ENCODE measurements at regions not wholly inside any gene's neighbourhood (a gene's known extent, or its start where the extent isn't known, plus 50 kb on each side); places are given as distances from the start of the nearest gene placed in this dataset.

- H3K27ac ChIP-seq (ENCODE audit: extremely low read depth, low read depth, low read length), result no peak overlapping the region
- H3K4me2 ChIP-seq (ENCODE audit: insufficient read depth, low read length), result no peak overlapping the region
- no peaks in the 10 kb centered on the region for H3K9me1 ChIP-seq (ENCODE audit: control insufficient read depth, insufficient read depth, low read length)
- in situ Hi-C loops (cut with MboI) (no loop called here), intact Hi-C loops (cut with micrococcal nuclease) (no loop called here)
- H3K79me2 ChIP-seq (ENCODE audit: control insufficient read depth, insufficient read depth, low read length), result no peaks in the 10 kb centered on the region
- ATAC-seq (no peak), FAIRE-seq (no peak), DNase-seq (ENCODE audit: extremely low read depth in 1 of 4, low spot score in 3 of 4) (no peak)
- H3K9me3 ChIP-seq (replicated peaks; ENCODE audit: control insufficient read depth, insufficient read depth, low read depth, low read length), result no peaks in the 10 kb centered on the region
- H3K4me3 ChIP-seq, result no peak overlapping the region
- no TSS peak for BruUV-seq (replicated peaks)
- H3K9ac ChIP-seq (ENCODE audit: insufficient read depth in 1 of 2, low read depth in 2 of 2, low read length in 2 of 2), result no peak overlapping the region
- H3K27me3 ChIP-seq (ENCODE audit: control insufficient read depth in 2 of 2, insufficient read depth in 2 of 2, low read length in 2 of 2), result no peaks in the 10 kb centered on the region
- no peaks in the 10 kb centered on the region for H3K4me1 ChIP-seq (replicated peaks in 1 of 2; ENCODE audit: control insufficient read depth in 2 of 2, insufficient read depth in 2 of 2, low read length in 2 of 2)
- no peaks in the 10 kb centered on the region for H3K36me3 ChIP-seq (ENCODE audit: control insufficient read depth, insufficient read depth, low read length)
- ChIA-PET POLR2A (no interaction called here), CTCF (ENCODE audit: low intra/inter-chr PET ratio) (no interaction called here)
- no peak overlapping the region for H2AFZ ChIP-seq (ENCODE audit: low read depth, low read length)
- H4K20me1 ChIP-seq (replicated peaks; ENCODE audit: control insufficient read depth, insufficient read depth, low read length), result no peaks in the 10 kb centered on the region
- WGBS (ENCODE audit: insufficient coverage, low coverage, missing lambda C conversion rate), result 0% methylated on average over 6 of the region's 6 CpGs
- TF ChIP-seq ZFP30 (CRISPR knock-in tag; IDR thresholded peaks at IDR 0.05; ENCODE audit: borderline replicate concordance), result no peak
- TF ChIP-seq CBX1 (IDR thresholded peaks at IDR 0.05; ENCODE audit: low read depth), result no peak
- no peak for TF ChIP-seq E2F5 (CRISPR knock-in tag; IDR thresholded peaks at IDR 0.05)
- TF ChIP-seq ZNF551 (CRISPR knock-in tag; IDR thresholded peaks at IDR 0.05), result no peak
- TF ChIP-seq GTF3C2 (IDR thresholded peaks at IDR 0.05; ENCODE audit: borderline replicate concordance, extremely low read depth, insufficient read length), result no peak
- TF ChIP-seq SIRT6 (IDR thresholded peaks at IDR 0.05; ENCODE audit: low read depth, low read length), result no peak
- TF ChIP-seq FIP1L1 (IDR thresholded peaks at IDR 0.05; ENCODE audit: low read depth, low read length, poor library complexity, severe bottlenecking), result no peak
- TF ChIP-seq ZNF780A (CRISPR knock-in tag; IDR thresholded peaks at IDR 0.05), result no peak
- no peak for TF ChIP-seq CHD2 (IDR thresholded peaks at IDR 0.05; ENCODE audit: low read depth, low read length)
- no peak for TF ChIP-seq MTA3 (IDR thresholded peaks at IDR 0.05; ENCODE audit: borderline replicate concordance)
- TF ChIP-seq POLR3G (IDR thresholded peaks at IDR 0.05; ENCODE audit: extremely low read depth, insufficient read length, insufficient replicate concordance), result no peak
- no peak for TF ChIP-seq ZNF609 (CRISPR knock-in tag; IDR thresholded peaks at IDR 0.05; ENCODE audit: borderline replicate concordance)
- TF ChIP-seq, protein P1, sequence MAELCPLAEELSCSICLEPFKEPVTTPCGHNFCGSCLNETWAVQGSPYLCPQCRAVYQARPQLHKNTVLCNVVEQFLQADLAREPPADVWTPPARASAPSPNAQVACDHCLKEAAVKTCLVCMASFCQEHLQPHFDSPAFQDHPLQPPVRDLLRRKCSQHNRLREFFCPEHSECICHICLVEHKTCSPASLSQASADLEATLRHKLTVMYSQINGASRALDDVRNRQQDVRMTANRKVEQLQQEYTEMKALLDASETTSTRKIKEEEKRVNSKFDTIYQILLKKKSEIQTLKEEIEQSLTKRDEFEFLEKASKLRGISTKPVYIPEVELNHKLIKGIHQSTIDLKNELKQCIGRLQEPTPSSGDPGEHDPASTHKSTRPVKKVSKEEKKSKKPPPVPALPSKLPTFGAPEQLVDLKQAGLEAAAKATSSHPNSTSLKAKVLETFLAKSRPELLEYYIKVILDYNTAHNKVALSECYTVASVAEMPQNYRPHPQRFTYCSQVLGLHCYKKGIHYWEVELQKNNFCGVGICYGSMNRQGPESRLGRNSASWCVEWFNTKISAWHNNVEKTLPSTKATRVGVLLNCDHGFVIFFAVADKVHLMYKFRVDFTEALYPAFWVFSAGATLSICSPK (IDR thresholded peaks at IDR 0.05; ENCODE audit: borderline replicate concordance), result no peak
Observed at GRCh38 chr5:17433406-17433805, 64.6 kb upstream of the TAF11L2 start.

All from K562 (cell line).